NCI-H146 (cell line): ENCODE measurements at regions not wholly inside any gene's neighbourhood (a gene's known extent, or its start where the extent isn't known, plus 50 kb on each side); places are given as distances from the start of the nearest gene placed in this dataset.
"Not testable (repeated sequence)": the region's sequence is repeated elsewhere in the genome, so short reads cannot be mapped to it uniquely, and the experiment has no call there.

Experiments
- DNase-seq: peaks from one replicate; lab custom pipeline; 2025; lab: John Stamatoyannopoulos, UW

GRCh38 chr6:86070151-86070550 lies 427.5 kb upstream of the SYNCRIP start:
- DNase-seq, result no peak

GRCh38 chr6:86065002-86065401 lies 422.3 kb upstream of the SYNCRIP start:
- DNase-seq, result not testable (repeated sequence)

GRCh38 chr6:86057293-86057980 lies 414.8 kb upstream of the SYNCRIP start:
- not testable (repeated sequence) for DNase-seq

- DNase-seq, result no peak
Measured at GRCh38 chr6:86045038-86045437, 402.4 kb upstream of the SYNCRIP start.

GRCh38 chr6:86042214-86042613 lies 399.5 kb upstream of the SYNCRIP start:
- no peak for DNase-seq

GRCh38 chr6:86031713-86032112 lies 389.0 kb upstream of the SYNCRIP start:
- DNase-seq, result no peak

GRCh38 chr6:86030875-86031274 lies 388.2 kb upstream of the SYNCRIP start:
- no peak for DNase-seq

GRCh38 chr6:86028776-86029175 lies 386.1 kb upstream of the SYNCRIP start:
- DNase-seq, result no peak

- DNase-seq, result not testable (repeated sequence)
Measured at GRCh38 chr6:86026890-86027289, 384.2 kb upstream of the SYNCRIP start.

GRCh38 chr6:86017236-86017635 lies 374.6 kb upstream of the SYNCRIP start:
- no peak for DNase-seq

GRCh38 chr6:86016567-86016966 lies 373.9 kb upstream of the SYNCRIP start:
- no peak for DNase-seq

GRCh38 chr6:86016077-86016476 lies 373.4 kb upstream of the SYNCRIP start:
- DNase-seq, result no peak

- DNase-seq, result not testable (repeated sequence)
Measured at GRCh38 chr6:86012991-86013390, 370.3 kb upstream of the SYNCRIP start.

GRCh38 chr6:86010915-86011786 lies 368.5 kb upstream of the SYNCRIP start:
- DNase-seq, result no peak

GRCh38 chr6:85997206-85997605 lies 354.5 kb upstream of the SYNCRIP start:
- no peak for DNase-seq

- no peak for DNase-seq
Measured at GRCh38 chr6:85996034-85996375, 353.3 kb upstream of the SYNCRIP start.

- no peak for DNase-seq
Measured at GRCh38 chr6:85995339-85996033, 352.8 kb upstream of the SYNCRIP start.

- DNase-seq, result no peak
Measured at GRCh38 chr6:85986681-85987080, 344.0 kb upstream of the SYNCRIP start.

- DNase-seq, result no peak
Measured at GRCh38 chr6:85983032-85983659, 340.5 kb upstream of the SYNCRIP start.

GRCh38 chr6:85977661-85978060 lies 335.0 kb upstream of the SYNCRIP start:
- DNase-seq, result no peak

- no peak for DNase-seq
Measured at GRCh38 chr6:85975957-85976356, 333.3 kb upstream of the SYNCRIP start.

- no peak for DNase-seq
Measured at GRCh38 chr6:85971238-85971637, 328.6 kb upstream of the SYNCRIP start.
